T-helper 2 cell (primary cell): ENCODE measurements at regions not wholly inside any gene's neighbourhood (a gene's known extent, or its start where the extent isn't known, plus 50 kb on each side); places are given as distances from the start of the nearest gene placed in this dataset.

Experiments
- DNase-seq, 5 experiments: peaks; one replicate each; pipeline versions ENCODE4 v3.0.0 to v3.0.0-alpha.2; 2012 to 2022

- DNase-seq, result no peak
Measured at GRCh38 chr13:79765331-79765730, 284.4 kb downstream of the NDFIP2 start.

GRCh38 chr13:79749984-79750551 is 269.1 kb downstream of the NDFIP2 start:
- DNase-seq, result no peak

GRCh38 chr13:79749566-79749965 is 268.6 kb downstream of the NDFIP2 start:
- DNase-seq, result no peak

- DNase-seq, result no peak
Measured at GRCh38 chr13:79745081-79745480, 264.1 kb downstream of the NDFIP2 start.

- no peak for DNase-seq
Measured at GRCh38 chr13:79742923-79743322, 262.0 kb downstream of the NDFIP2 start.

- DNase-seq, result no peak
Measured at GRCh38 chr13:79740991-79741390, 260.0 kb downstream of the NDFIP2 start.

GRCh38 chr13:79736356-79736755 is 255.4 kb downstream of the NDFIP2 start:
- DNase-seq, result no peak

GRCh38 chr13:79735228-79735627 is 254.3 kb downstream of the NDFIP2 start:
- DNase-seq, result no peak

GRCh38 chr13:79727086-79727485 is 246.1 kb downstream of the NDFIP2 start:
- DNase-seq, result no peak

- no peak for DNase-seq
Measured at GRCh38 chr13:79725841-79726240, 244.9 kb downstream of the NDFIP2 start.

- no peak for DNase-seq
Measured at GRCh38 chr13:79724348-79725103, 243.6 kb downstream of the NDFIP2 start.

GRCh38 chr13:79723519-79724024 is 242.6 kb downstream of the NDFIP2 start:
- no peak for DNase-seq

- DNase-seq, result no peak
Measured at GRCh38 chr13:79722885-79723445, 242.0 kb downstream of the NDFIP2 start.

- DNase-seq, result no peak
Measured at GRCh38 chr13:79716191-79716590, 235.2 kb downstream of the NDFIP2 start.

GRCh38 chr13:79711631-79712030 is 230.7 kb downstream of the NDFIP2 start:
- no peak for DNase-seq

GRCh38 chr13:79710376-79710775 is 229.4 kb downstream of the NDFIP2 start:
- DNase-seq, result no peak

GRCh38 chr13:79709471-79709870 is 228.5 kb downstream of the NDFIP2 start:
- no peak for DNase-seq

- no peak for DNase-seq
Measured at GRCh38 chr13:79703772-79704171, 222.8 kb downstream of the NDFIP2 start.

GRCh38 chr13:79695754-79696153 is 214.8 kb downstream of the NDFIP2 start:
- no peak for DNase-seq

GRCh38 chr13:79692846-79693245 is 211.9 kb downstream of the NDFIP2 start:
- no peak for DNase-seq

GRCh38 chr13:79691826-79692225 is 210.9 kb downstream of the NDFIP2 start:
- no peak for DNase-seq

- DNase-seq, result no peak
Measured at GRCh38 chr13:79688741-79689140, 207.8 kb downstream of the NDFIP2 start.

GRCh38 chr13:79686441-79686840 is 205.5 kb downstream of the NDFIP2 start:
- no peak for DNase-seq

GRCh38 chr13:79684371-79684770 is 203.4 kb downstream of the NDFIP2 start:
- no peak for DNase-seq
